ENCODE measurements at regions not wholly inside any gene's neighbourhood (a gene's known extent, or its start where the extent isn't known, plus 50 kb on each side); places are given as distances from the start of the nearest gene placed in this dataset.
"Not testable (repeated sequence)": the region's sequence is repeated elsewhere in the genome, so short reads cannot be mapped to it uniquely, and the experiment has no call there.

- Mint-ChIP-seq H3K36me3 (ENCODE audit: low read depth) (no peaks in the 10 kb centered on the region), H3K4me3 (no peak overlapping the region), H3K9me3 (no peaks in the 10 kb centered on the region), H3K27ac (no peak overlapping the region), H3K4me1 (ENCODE audit: low read depth) (no peaks in the 10 kb centered on the region), H3K27me3 (peaks cover 14% of the 10 kb centered on the region)
- DNase-seq (no peak), ATAC-seq (ENCODE audit: poor library complexity) (no peak)
- no peaks in the 10 kb centered on the region for H3K27me3 ChIP-seq (ENCODE audit: control insufficient read depth in 1 of 2, insufficient read depth in 2 of 2, low read length in 2 of 2)
- no peaks in the 10 kb centered on the region for H3K4me1 ChIP-seq (ENCODE audit: insufficient read depth, low read length)
- CTCF ChIA-PET: no interaction called here
- no peak overlapping the region for H3K4me3 ChIP-seq (ENCODE audit: low read length)
- POLR2A ChIA-PET: no interaction called here
- no peaks in the 10 kb centered on the region for H3K9me3 ChIP-seq (ENCODE audit: control insufficient read depth in 1 of 2, insufficient read depth in 1 of 2, low read length in 2 of 2)
- H3K27ac ChIP-seq (ENCODE audit: low read depth in 1 of 2, low read length in 2 of 2): no peak overlapping the region
- no peak for TF ChIP-seq CTCF (IDR thresholded peaks at IDR 0.05)
- H3K36me3 ChIP-seq (ENCODE audit: insufficient read depth, low read length): no peaks in the 10 kb centered on the region
- intact Hi-C loops (cut with DNase I, micrococcal nuclease): no loop called here
Observed at GRCh38 chr6:3615391-3616380, 135.8 kb downstream of the PXDC1 start.

DNA sequence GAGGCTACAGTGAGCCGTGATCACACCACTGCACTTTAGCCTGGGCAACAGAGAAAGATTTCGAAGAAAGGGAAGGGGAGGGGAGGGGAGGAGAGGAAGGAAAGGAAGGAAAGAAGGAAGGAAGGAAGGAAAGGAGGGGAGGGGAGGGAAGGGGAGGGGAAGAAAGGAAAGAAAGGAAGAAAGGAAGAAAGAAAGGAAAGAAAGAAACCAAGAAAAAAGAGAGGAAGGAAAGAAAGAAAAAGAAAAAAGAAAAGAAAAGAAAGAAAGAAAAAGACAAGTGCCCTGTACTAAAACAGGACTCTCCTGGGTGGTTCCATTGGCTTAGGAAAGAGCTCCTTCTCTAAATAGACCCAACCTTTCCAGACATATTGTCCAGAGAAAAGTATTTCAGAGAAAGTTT is 136.6 kb downstream of the PXDC1 start:
- Mint-ChIP-seq H3K36me3 (ENCODE audit: low read depth) (no peaks in the 10 kb centered on the region), H3K4me1 (ENCODE audit: low read depth) (no peaks in the 10 kb centered on the region), H3K4me3 (no peak overlapping the region), H3K9me3 (no peaks in the 10 kb centered on the region), H3K27ac (no peak overlapping the region), H3K27me3 (peaks cover 15% of the 10 kb centered on the region)
- no peak for TF ChIP-seq CTCF (IDR thresholded peaks at IDR 0.05)
- Histone ChIP-seq H3K4me1 (ENCODE audit: insufficient read depth, low read length) (no peaks in the 10 kb centered on the region), H3K4me3 (ENCODE audit: low read length) (no peak overlapping the region), H3K9me3 (ENCODE audit: control insufficient read depth in 1 of 2, insufficient read depth in 1 of 2, low read length in 2 of 2) (no peaks in the 10 kb centered on the region), H3K36me3 (ENCODE audit: insufficient read depth, low read length) (no peaks in the 10 kb centered on the region), H3K27ac (ENCODE audit: low read depth in 1 of 2, low read length in 2 of 2) (no peak overlapping the region), H3K27me3 (ENCODE audit: control insufficient read depth in 1 of 2, insufficient read depth in 2 of 2, low read length in 2 of 2) (no peaks in the 10 kb centered on the region)
- ChIA-PET CTCF (no interaction called here), POLR2A (no interaction called here)
- ATAC-seq (ENCODE audit: poor library complexity): no peak
- DNase-seq: no peak
- intact Hi-C loops (cut with DNase I, micrococcal nuclease): no loop called here

DNA sequence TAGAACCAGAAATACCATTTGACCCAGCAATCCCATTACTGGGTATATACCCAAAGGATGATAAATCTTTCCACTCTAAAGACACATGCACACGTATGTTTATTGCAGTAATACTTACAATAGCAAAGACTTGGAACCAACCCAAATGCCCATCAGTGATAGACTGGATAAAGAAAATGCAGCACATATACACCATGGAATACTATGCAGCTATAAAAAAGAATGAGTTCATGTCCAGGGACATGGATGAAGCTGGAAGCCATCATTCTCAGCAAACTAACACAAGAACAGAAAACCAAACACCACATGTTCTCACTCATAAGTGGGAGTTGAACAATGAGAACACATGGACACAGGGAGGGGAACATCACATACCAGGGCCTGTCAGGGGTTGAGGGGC is 137.9 kb downstream of the PXDC1 start:
- H3K27me3 ChIP-seq (ENCODE audit: control insufficient read depth in 1 of 2, insufficient read depth in 2 of 2, low read length in 2 of 2); H3K36me3 Mint-ChIP-seq (ENCODE audit: low read depth); CTCF ChIA-PET; H3K27ac ChIP-seq (ENCODE audit: low read depth in 1 of 2, low read length in 2 of 2); H3K4me1 ChIP-seq (ENCODE audit: insufficient read depth, low read length); DNase-seq; H3K36me3 ChIP-seq (ENCODE audit: insufficient read depth, low read length); intact Hi-C loops (cut with DNase I, micrococcal nuclease); H3K27ac Mint-ChIP-seq; H3K9me3 ChIP-seq (ENCODE audit: control insufficient read depth in 1 of 2, insufficient read depth in 1 of 2, low read length in 2 of 2); ATAC-seq (ENCODE audit: poor library complexity); H3K4me3 ChIP-seq (ENCODE audit: low read length); POLR2A ChIA-PET; H3K4me1 Mint-ChIP-seq (ENCODE audit: low read depth); H3K9me3 Mint-ChIP-seq; H3K4me3 Mint-ChIP-seq: not testable (repeated sequence)
- peaks cover 19% of the 10 kb centered on the region for H3K27me3 Mint-ChIP-seq
